ENCODE measurements at regions not wholly inside any gene's neighbourhood (a gene's known extent, or its start where the extent isn't known, plus 50 kb on each side); places are given as distances from the start of the nearest gene placed in this dataset.

DNA sequence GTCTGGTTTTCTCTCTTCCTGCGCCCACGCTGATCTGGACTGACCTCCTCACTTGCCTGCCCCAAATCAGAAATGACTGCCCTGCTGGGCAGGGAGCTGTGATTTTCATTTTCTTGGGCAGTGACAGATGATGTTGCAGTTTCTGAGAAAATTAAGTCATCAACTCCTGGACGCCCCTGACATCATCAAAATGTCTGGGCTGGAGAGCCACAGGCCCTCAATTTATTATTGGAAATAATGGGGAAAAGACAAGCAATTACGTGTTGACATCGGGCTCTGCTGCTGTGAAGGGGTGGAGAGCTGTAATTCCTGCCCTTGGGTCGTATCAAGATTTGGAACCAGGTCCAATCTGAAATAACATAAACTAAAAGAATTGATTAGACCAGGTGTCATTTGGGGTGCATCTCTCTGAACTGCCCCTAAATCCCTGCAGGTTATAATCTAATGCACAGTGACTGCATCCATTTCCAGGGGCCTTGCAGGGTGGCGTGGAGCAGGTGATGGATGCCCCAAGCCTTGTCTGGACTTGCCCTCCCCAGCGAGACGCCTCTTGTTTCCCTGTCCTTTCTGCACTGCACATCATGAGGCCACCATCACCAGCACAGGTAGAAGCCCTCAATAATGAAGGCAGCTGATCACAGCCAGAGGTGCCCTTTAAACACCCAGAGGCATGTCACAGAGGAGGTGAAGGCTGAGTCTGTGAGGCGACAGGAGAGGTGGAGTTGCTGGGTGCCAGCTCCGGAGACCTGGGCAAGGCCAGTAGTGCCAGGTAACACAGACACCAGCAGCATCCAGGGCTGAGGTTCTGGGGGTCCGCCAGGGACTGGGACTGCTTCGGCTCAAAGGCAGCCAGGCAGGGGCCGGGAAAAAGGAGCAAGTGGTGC lies 98.7 kb downstream of the HTR5A start:
- H3K9ac ChIP-seq (ENCODE audit: low read length): no peak overlapping the region
- H3K27me3 ChIP-seq (ENCODE audit: low read depth, low read length): no peaks in the 10 kb centered on the region
- no peak overlapping the region for H2AFZ ChIP-seq (ENCODE audit: low read depth, low read length)
- no peaks in the 10 kb centered on the region for H3K9me3 ChIP-seq (ENCODE audit: insufficient read depth, low read length)
- no peak for TF ChIP-seq EZH2phosphoT487 (IDR thresholded peaks at IDR 0.05; ENCODE audit: low read depth)
- TF ChIP-seq, protein P1, sequence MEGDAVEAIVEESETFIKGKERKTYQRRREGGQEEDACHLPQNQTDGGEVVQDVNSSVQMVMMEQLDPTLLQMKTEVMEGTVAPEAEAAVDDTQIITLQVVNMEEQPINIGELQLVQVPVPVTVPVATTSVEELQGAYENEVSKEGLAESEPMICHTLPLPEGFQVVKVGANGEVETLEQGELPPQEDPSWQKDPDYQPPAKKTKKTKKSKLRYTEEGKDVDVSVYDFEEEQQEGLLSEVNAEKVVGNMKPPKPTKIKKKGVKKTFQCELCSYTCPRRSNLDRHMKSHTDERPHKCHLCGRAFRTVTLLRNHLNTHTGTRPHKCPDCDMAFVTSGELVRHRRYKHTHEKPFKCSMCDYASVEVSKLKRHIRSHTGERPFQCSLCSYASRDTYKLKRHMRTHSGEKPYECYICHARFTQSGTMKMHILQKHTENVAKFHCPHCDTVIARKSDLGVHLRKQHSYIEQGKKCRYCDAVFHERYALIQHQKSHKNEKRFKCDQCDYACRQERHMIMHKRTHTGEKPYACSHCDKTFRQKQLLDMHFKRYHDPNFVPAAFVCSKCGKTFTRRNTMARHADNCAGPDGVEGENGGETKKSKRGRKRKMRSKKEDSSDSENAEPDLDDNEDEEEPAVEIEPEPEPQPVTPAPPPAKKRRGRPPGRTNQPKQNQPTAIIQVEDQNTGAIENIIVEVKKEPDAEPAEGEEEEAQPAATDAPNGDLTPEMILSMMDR (IDR thresholded peaks at IDR 0.05; ENCODE audit: low read depth, low read length): no peak
- no peaks in the 10 kb centered on the region for H3K36me3 ChIP-seq (replicated peaks; ENCODE audit: low read depth, low read length)
- no peaks in the 10 kb centered on the region for H3K79me2 ChIP-seq (ENCODE audit: low read length)
- H3K4me3 ChIP-seq (ENCODE audit: low read length): no peak overlapping the region
- H3K4me1 ChIP-seq (ENCODE audit: low read length): peaks cover 26% of the 10 kb centered on the region
- no peaks in the 10 kb centered on the region for H4K20me1 ChIP-seq (ENCODE audit: insufficient read depth, low read length)
- H3K27ac ChIP-seq (ENCODE audit: low read length): no peak overlapping the region
- no peak overlapping the region for H3K4me2 ChIP-seq (ENCODE audit: low read length)

DNA sequence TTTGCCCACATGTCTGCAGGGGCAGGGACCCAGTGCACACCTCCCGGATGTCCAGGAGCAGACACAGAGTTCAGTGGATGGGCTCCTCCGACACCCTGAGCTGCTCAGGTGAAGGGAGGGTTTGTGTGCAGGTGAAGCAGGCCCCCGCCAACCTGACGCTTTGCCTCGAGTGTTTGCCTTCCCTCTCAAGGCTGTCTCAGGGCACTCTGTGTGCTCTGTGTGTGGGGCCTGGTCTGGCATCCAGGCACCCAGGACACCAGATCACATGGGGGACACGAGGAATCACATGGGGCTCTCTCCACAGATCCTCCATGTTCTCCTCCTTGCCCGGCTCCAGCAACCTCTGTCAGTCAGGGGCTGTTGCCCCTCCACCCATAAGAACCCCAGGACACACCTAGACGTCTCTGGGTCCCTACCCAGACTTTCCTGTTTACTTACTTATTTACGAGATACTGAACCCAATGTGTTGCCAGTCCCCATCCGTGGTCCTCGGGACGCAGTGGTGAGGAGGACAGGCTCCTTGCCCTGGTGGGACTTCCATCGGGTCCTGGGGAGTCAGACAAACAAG lies 99.5 kb downstream of the HTR5A start:
- Histone ChIP-seq H2AFZ (ENCODE audit: low read depth, low read length) (no peak overlapping the region), H3K36me3 (replicated peaks; ENCODE audit: low read depth, low read length) (no peaks in the 10 kb centered on the region), H3K4me2 (ENCODE audit: low read length) (no peak overlapping the region)

DNA sequence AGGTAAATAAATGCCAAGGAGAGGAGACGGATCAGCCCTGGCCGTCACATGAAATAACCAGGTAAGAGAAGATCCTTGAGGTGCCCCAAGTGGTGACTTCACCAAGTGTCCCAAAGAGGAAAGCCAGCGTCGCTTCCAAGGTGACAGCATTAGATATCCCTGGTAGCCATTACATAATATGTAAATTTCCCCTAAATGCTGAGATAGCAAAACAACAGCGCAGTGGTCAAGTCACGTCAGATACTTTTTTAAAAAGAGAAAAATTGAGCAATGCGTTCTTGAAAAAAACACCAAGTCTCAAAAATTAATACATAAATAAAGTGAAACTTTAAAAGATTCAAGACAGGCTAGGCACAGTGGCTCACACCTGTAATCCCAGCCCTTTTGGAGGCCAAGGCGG lies 100.2 kb downstream of the HTR5A start:
- H3K4me3 ChIP-seq (ENCODE audit: low read length): no peak overlapping the region
- no peak overlapping the region for H3K27ac ChIP-seq (ENCODE audit: low read length)
- H3K9me3 ChIP-seq (ENCODE audit: insufficient read depth, low read length): no peaks in the 10 kb centered on the region
- no peak overlapping the region for H3K4me2 ChIP-seq (ENCODE audit: low read length)
- H3K79me2 ChIP-seq (ENCODE audit: low read length): no peaks in the 10 kb centered on the region
- H3K4me1 ChIP-seq (ENCODE audit: low read length): peaks cover 26% of the 10 kb centered on the region
- H3K36me3 ChIP-seq (replicated peaks; ENCODE audit: low read depth, low read length): no peaks in the 10 kb centered on the region
- TF ChIP-seq, protein P1 (IDR thresholded peaks at IDR 0.05; ENCODE audit: low read depth, low read length): no peak
- no peaks in the 10 kb centered on the region for H4K20me1 ChIP-seq (ENCODE audit: insufficient read depth, low read length)
- no peaks in the 10 kb centered on the region for H3K27me3 ChIP-seq (ENCODE audit: low read depth, low read length)
- H3K9ac ChIP-seq (ENCODE audit: low read length): no peak overlapping the region
- H2AFZ ChIP-seq (ENCODE audit: low read depth, low read length): no peak overlapping the region

More for the DNA sequence above, 99.5 kb downstream of the HTR5A start:
- no peak overlapping the region for H3K9ac ChIP-seq (ENCODE audit: low read length)
- H3K9me3 ChIP-seq (ENCODE audit: insufficient read depth, low read length): no peaks in the 10 kb centered on the region
- TF ChIP-seq, protein P1 (IDR thresholded peaks at IDR 0.05; ENCODE audit: low read depth, low read length): no peak
- no peak overlapping the region for H3K4me3 ChIP-seq (ENCODE audit: low read length)
- H3K27me3 ChIP-seq (ENCODE audit: low read depth, low read length): no peaks in the 10 kb centered on the region
- H4K20me1 ChIP-seq (ENCODE audit: insufficient read depth, low read length): no peaks in the 10 kb centered on the region
- H3K79me2 ChIP-seq (ENCODE audit: low read length): no peaks in the 10 kb centered on the region
- H3K27ac ChIP-seq (ENCODE audit: low read length): no peak overlapping the region
- peaks cover 26% of the 10 kb centered on the region for H3K4me1 ChIP-seq (ENCODE audit: low read length)

DNA sequence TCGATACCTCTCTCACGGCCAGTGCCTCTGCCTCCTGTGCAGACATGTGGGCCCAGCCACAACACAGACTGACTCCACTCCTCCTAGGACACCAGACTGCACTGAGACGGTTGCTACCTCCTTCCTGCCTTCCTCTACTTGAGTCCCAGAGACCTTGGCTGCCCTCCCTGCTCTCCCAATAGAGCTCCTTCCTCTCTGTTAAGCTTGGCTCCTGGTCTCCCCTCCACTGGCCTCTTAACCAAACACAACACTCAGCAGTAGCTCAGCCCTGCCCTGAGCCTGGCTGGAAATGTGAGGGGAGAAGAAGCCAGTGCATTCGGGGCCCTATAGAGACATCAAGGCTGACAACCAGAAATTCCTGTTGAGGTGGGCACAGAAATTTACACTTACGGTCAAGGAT lies 102.0 kb downstream of the HTR5A start:
- TF ChIP-seq EZH2phosphoT487 (IDR thresholded peaks at IDR 0.05; ENCODE audit: low read depth): no peak
- TF ChIP-seq, protein P1 (IDR thresholded peaks at IDR 0.05; ENCODE audit: low read depth, low read length): no peak
- H2AFZ ChIP-seq (ENCODE audit: low read depth, low read length): no peak overlapping the region
- no peaks in the 10 kb centered on the region for H3K79me2 ChIP-seq (ENCODE audit: low read length)
- no peak overlapping the region for H3K4me2 ChIP-seq (ENCODE audit: low read length)
- no peaks in the 10 kb centered on the region for H4K20me1 ChIP-seq (ENCODE audit: insufficient read depth, low read length)
- H3K9me3 ChIP-seq (ENCODE audit: insufficient read depth, low read length): peaks cover under 1% of the 10 kb centered on the region
- H3K4me1 ChIP-seq (ENCODE audit: low read length): peaks cover 14% of the 10 kb centered on the region
- H3K36me3 ChIP-seq (replicated peaks; ENCODE audit: low read depth, low read length): peaks cover 4% of the 10 kb centered on the region
- no peak overlapping the region for H3K4me3 ChIP-seq (ENCODE audit: low read length)
- H3K9ac ChIP-seq (ENCODE audit: low read length): no peak overlapping the region
- no peak overlapping the region for H3K27ac ChIP-seq (ENCODE audit: low read length)
- no peaks in the 10 kb centered on the region for H3K27me3 ChIP-seq (ENCODE audit: low read depth, low read length)

Data from OCI-LY3 (cell line).